Glutamatergic neuron (in vitro differentiated cells): ENCODE measurements at regions not wholly inside any gene's neighbourhood (a gene's known extent, or its start where the extent isn't known, plus 50 kb on each side); places are given as distances from the start of the nearest gene placed in this dataset.

Experiments
- DNase-seq: peaks from one replicate; pipeline ENCODE4 v3.0.0; 2022
- H3K27ac Mint-ChIP-seq: one replicate; pipeline ENCODE4 v1.8.0; 2020; ENCODE audit warnings: mild to moderate bottlenecking, mixed read lengths, inconsistent platforms; ENCODE audit not compliant: unreplicated experiment
- H3K27me3 Mint-ChIP-seq: one replicate; pipeline ENCODE4 v1.8.0; 2020; ENCODE audit warnings: mild to moderate bottlenecking, moderate library complexity, mixed read lengths, inconsistent platforms; ENCODE audit not compliant: unreplicated experiment
- H3K36me3 Mint-ChIP-seq: one replicate; pipeline ENCODE4 v1.8.0; 2020; ENCODE audit warnings: mild to moderate bottlenecking, mixed read lengths, inconsistent platforms; ENCODE audit not compliant: unreplicated experiment
- H3K4me1 Mint-ChIP-seq: one replicate; pipeline ENCODE4 v1.8.0; 2020; ENCODE audit warnings: mild to moderate bottlenecking, low read depth, mixed read lengths, inconsistent platforms; ENCODE audit not compliant: unreplicated experiment
- H3K4me3 Mint-ChIP-seq: one replicate; pipeline ENCODE4 v1.8.0; 2020; ENCODE audit warnings: mild to moderate bottlenecking, mixed read lengths, inconsistent platforms; ENCODE audit not compliant: unreplicated experiment
- H3K9me3 Mint-ChIP-seq: one replicate; pipeline ENCODE4 v1.8.0; 2020; ENCODE audit warnings: mild to moderate bottlenecking, moderate library complexity, mixed read lengths, inconsistent platforms; ENCODE audit not compliant: unreplicated experiment
- CTCF ChIP-seq: fragments of 200-600 bp; sonication (generic); IDR thresholded peaks from one replicate; pipeline ENCODE4 v1.5.0; 2021; ENCODE audit not compliant: partially characterized antibody, unreplicated experiment

- Mint-ChIP-seq H3K27ac (peak overlapping the region; percentile 26), H3K9me3 (peaks cover 7% of the 10 kb centered on the region), H3K4me1 (peaks cover 35% of the 10 kb centered on the region), H3K36me3 (no peaks in the 10 kb centered on the region), H3K4me3 (peak overlapping the region; percentile 7), H3K27me3 (peaks cover 7% of the 10 kb centered on the region)
- DNase-seq, result no peak
- TF ChIP-seq CTCF, result no peak
Measured at GRCh38 chr5:72604111-72604797, 97.0 kb upstream of the ZNF366 start.

- no peak overlapping the region for H3K27ac Mint-ChIP-seq
- H3K36me3 Mint-ChIP-seq, result peaks cover 9% of the 10 kb centered on the region
- H3K9me3 Mint-ChIP-seq, result peaks cover 9% of the 10 kb centered on the region
- H3K4me1 Mint-ChIP-seq, result peaks cover 35% of the 10 kb centered on the region
- no peak for DNase-seq
- H3K27me3 Mint-ChIP-seq, result peaks cover 2% of the 10 kb centered on the region
- TF ChIP-seq CTCF, result no peak
- peak overlapping the region; percentile 26 for H3K4me3 Mint-ChIP-seq
Measured at GRCh38 chr5:72602696-72603685, 95.8 kb upstream of the ZNF366 start.

GRCh38 chr5:72601861-72602260 is 94.7 kb upstream of the ZNF366 start:
- DNase-seq, result no peak
- peaks cover 9% of the 10 kb centered on the region for H3K36me3 Mint-ChIP-seq
- no peak for TF ChIP-seq CTCF
- H3K27me3 Mint-ChIP-seq, result peaks cover 2% of the 10 kb centered on the region
- H3K4me1 Mint-ChIP-seq, result peaks cover 32% of the 10 kb centered on the region
- no peak overlapping the region for H3K27ac Mint-ChIP-seq
- H3K4me3 Mint-ChIP-seq, result no peak overlapping the region
- peaks cover 6% of the 10 kb centered on the region for H3K9me3 Mint-ChIP-seq

GRCh38 chr5:72600391-72600981 is 93.3 kb upstream of the ZNF366 start:
- H3K27ac Mint-ChIP-seq, result no peak overlapping the region
- peaks cover 4% of the 10 kb centered on the region for H3K9me3 Mint-ChIP-seq
- peaks cover 26% of the 10 kb centered on the region for H3K4me1 Mint-ChIP-seq
- H3K36me3 Mint-ChIP-seq, result peaks cover 9% of the 10 kb centered on the region
- DNase-seq, result no peak
- H3K27me3 Mint-ChIP-seq, result no peaks in the 10 kb centered on the region
- no peak for TF ChIP-seq CTCF
- no peak overlapping the region for H3K4me3 Mint-ChIP-seq
